Vagina (tissue), 2 donors: ENCODE measurements at regions not wholly inside any gene's neighbourhood (a gene's known extent, or its start where the extent isn't known, plus 50 kb on each side); places are given as distances from the start of the nearest gene placed in this dataset.

Experiments
- CTCF ChIP-seq, 3 experiments: fragments of 450-650 bp in 2 of 3; fragments of 200-600 bp in 1 of 3; sonication (generic) in 1 of 3; IDR thresholded peaks; one replicate each; pipeline ENCODE4 v1.5.1; 2017 to 2019; ENCODE audit warnings: antibody characterized with exemption in 3 of 3, mild to moderate bottlenecking in 2 of 3, moderate library complexity in 2 of 3
- POLR2A ChIP-seq, 2 donors: fragments of 450-650 bp; IDR thresholded peaks; one replicate each; pipeline ENCODE4 v1.6.1; 2017; ENCODE audit warnings: antibody characterized with exemption in 2 of 2, mild to moderate bottlenecking in 2 of 2, moderate library complexity in 2 of 2
- POLR2AphosphoS5 ChIP-seq, 2 donors: sonication (generic); formaldehyde crosslinking; IDR thresholded peaks; one replicate each; pipeline ENCODE4 v1.9.0; 2017; ENCODE audit warnings: antibody characterized with exemption in 2 of 2, mild to moderate bottlenecking in 2 of 2, low read depth in 1 of 2; ENCODE audit not compliant: insufficient read depth in 1 of 2

- TF ChIP-seq POLR2A (IDR thresholded peaks at IDR 0.05) (no peak), CTCF (IDR thresholded peaks at IDR 0.05) (no peak), POLR2AphosphoS5 (IDR thresholded peaks at IDR 0.05; ENCODE audit: insufficient read depth in 1 of 2, low read depth in 1 of 2) (no peak)
Observed at GRCh38 chr14:30264161-30264560, 294.8 kb upstream of the G2E3 start.
